Urothelium cell line (cell line): ENCODE measurements at regions not wholly inside any gene's neighbourhood (a gene's known extent, or its start where the extent isn't known, plus 50 kb on each side); places are given as distances from the start of the nearest gene placed in this dataset.

Experiments used
- DNase-seq: peaks from one replicate; pipeline ENCODE4 v3.0.0; 2011; ENCODE audit warnings: low spot score, mixed read lengths
- FAIRE-seq: peaks from 2 replicates; lab custom pipeline; 2011; peaks lifted over from hg19 to GRCh38; lab: Jason Lieb, UNC

GRCh38 chr11:127628458-127628785 is 627.9 kb upstream of the KIRREL3 start:
- FAIRE-seq (no peak), DNase-seq (no peak)

- DNase-seq (no peak), FAIRE-seq (no peak)
These were observed 627.3 kb upstream of the KIRREL3 start for GRCh38 chr11:127627629-127628457.

DNA sequence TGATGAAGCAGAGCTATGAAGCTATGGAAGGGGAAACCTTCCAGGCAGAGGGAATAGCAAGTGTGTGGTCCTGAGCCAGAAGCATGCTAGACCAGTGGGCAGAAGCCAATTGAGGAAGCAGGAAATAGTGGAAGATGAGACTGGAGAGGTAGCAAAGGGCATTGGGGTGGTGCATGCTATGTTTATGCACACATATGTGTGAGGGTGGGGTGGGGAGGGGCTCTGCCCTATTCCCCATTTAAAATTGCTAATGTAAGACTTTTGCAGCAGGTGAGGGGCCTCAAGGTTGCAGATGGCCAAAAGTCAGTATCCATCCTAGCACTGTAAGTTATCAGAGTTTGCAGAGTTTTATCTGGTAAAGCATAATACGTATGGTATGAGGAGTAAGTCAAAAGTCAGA is 626.6 kb upstream of the KIRREL3 start:
- DNase-seq (no peak), FAIRE-seq (no peak)

DNA sequence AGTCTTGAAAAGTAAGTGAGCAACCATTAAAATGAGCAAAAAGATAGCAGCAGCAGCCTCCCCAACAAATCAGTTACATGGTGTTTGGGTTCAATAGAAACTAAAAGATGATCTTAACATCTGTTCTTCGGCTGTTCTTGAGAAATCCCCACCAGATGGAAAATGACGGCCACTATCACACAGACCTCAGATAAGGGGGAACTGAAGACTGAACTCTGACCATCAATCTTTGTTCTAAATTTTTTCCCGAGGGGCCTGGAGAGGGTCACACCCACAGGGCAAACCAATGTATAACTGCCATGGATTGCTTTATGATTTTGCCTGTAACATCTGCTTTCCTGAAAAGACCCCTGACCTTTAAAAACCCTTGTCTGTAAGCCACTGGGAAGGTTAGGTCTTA is 624.8 kb upstream of the KIRREL3 start:
- DNase-seq: no peak
- no peak for FAIRE-seq

DNA sequence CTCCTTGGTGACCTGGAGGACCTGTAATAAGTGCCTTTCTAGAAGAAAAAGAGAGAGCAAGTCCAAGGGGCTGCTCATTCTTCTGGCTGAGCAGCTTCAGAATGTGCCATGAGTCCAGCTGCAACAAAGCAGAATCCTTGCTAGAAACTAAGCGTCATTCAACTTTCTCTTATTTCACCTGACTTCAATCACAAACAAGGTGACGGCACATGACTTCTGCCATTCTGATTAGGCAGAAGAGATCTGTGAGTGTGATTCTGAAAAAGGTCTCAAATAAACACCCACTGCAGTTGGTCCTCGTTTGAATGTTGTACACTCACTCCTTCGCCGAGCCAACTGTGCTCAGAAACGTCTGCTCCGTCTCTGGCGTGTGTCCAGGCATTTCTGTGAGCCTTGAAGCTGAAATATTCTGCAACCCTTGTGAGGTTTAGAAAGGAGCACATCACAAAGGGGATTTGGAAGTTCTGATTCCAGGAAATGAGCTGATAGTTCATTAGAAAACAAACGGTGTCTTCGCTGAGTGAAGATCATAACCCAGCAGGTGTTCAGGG is 623.8 kb upstream of the KIRREL3 start:
- DNase-seq: no peak
- no peak for FAIRE-seq

DNA sequence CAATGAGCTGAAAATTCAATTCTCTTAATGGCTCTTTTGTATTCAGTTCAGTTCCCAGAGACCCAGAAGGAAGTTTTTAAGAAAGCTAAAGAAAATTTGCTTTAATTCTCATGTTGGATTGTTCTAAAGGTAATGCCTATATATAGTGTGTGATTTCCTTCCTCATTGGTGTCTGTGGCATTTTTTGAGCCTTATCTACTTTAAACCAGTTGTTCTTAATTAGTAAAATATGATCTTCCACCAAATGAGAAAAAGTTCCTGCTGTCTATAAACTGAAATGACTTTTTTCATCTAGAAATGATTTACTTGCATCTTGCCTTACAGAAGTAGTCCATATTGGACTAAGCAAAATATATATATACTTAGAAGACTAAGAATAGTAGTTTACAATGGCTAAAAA is 622.1 kb upstream of the KIRREL3 start:
- DNase-seq (no peak), FAIRE-seq (no peak)

GRCh38 chr11:127620671-127621070 is 620.1 kb upstream of the KIRREL3 start:
- FAIRE-seq: no peak

DNA sequence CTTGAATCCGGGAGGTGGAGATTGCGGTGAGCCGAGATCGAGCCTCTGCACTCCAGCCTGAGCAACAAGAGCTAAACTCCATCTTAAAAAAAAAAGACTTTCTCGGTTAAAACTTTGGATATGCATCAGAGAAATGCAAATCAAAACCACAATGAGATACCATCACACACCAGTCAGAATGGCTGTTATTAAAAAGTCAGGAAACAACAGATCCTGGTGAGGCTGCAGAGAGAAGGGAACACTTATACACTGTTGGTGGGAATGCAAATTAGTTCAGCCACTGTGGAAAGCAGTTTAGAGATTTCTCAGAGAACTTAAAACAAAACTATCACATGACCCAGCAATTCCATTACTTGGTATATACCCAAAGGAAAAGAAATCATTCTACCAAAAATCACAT is 619.4 kb upstream of the KIRREL3 start:
- FAIRE-seq (no peak), DNase-seq (no peak)

More at GRCh38 chr11:127620671-127621070, 620.1 kb upstream of the KIRREL3 start:
- DNase-seq: no peak

DNA sequence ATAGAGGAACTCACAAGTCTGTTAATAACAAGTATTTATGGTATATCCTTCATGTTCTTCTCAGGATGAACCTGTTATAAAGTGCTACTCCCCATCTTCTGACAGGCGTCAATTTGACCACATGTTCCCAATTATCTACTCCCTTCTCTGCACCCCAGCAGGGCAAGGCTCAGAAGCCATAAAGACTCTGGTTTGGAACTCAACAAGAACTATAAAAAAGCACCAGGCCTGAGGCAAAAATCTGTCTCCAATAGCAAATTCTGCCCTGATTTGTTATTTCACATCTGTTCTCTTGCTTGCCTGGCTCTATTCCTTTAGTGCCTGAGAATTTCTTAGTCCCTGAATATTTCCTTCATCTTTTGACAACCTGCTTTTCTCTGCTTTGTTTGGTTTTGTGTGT is 618.2 kb upstream of the KIRREL3 start:
- FAIRE-seq (no peak), DNase-seq (no peak)

DNA sequence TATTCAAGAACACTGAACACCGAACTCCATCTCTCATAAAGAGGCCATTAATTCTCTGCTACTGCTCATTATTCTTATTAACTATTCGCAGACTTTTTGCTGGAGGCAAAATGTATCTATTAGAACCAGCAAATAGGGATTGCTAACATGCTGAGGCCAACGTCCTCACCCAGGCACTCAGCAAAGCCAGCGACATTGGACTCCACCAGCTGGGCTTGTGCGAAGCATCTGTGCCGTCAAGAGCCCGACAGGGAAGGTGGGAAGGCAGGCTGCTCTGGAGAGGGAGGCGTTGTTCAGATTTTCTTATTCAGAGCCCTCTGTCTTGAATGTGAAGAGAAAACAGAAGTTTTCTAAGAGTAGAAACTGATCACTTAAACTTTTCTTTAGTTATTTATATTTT is 615.6 kb upstream of the KIRREL3 start:
- FAIRE-seq (no peak), DNase-seq (no peak)

GRCh38 chr11:127612607-127613006 is 612.0 kb upstream of the KIRREL3 start:
- no peak for DNase-seq
- FAIRE-seq: no peak

DNA sequence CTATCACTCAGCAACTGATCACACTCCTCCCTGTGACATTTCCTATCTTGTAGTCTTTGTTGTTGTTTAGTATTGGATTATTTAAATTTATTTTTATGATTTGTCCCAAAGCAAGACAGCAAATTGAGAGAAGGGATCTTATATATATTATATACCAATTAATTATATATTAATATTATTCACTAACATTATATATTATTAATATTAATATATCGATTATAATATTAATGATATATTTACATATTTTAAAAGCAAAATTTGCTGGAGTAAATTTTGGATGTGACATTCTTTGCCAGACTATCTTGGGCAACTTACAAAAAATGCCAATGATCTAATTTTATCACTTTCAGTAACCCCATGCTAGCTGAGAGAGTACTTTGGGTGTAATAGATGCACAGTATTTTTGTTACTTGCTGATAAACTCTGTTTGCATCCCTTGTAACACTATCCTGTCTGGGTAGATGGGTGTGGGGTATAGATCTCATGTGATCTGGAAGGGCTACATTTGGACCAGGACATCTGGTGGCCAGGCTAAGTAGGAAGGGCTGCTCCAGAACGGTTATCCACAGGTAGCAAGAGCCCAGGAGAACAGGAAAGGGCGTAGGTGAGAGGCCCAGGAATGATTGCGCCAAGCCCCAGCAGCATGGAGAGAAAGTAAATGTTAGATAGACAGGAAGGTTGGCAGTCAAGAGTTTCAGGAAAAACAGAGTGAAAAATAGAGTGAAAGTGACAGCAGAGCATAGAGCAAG is 608.6 kb upstream of the KIRREL3 start:
- DNase-seq (no peak), FAIRE-seq (no peak)

DNA sequence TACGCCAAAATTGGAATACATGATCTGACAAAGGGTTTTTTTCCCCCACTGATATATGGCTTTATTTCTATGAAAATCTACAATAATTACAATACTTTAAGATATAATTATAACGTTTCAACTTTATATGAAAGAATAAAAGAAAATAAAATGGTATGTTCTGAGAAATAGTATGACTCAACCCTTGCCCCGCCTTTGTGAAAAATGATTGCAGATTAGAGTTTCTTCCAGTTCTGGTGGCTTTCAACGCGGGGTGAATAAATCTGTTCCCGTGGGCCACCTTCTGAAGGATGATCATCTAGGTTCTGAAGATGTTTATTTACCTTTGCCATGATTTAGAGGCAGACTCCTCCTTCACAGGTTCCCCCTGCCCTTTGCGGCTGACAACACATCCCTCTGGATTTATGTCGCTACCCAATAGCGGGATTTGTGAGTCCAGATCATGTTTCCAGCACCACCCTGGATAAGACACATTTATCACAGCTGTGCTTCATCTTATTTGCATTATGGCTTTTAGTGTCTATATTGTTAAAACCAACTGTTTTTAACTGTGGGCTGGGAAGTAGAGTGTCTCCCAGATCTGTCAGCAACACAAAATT is 607.0 kb upstream of the KIRREL3 start:
- FAIRE-seq (no peak), DNase-seq (no peak)

GRCh38 chr11:127601578-127601977 is 601.0 kb upstream of the KIRREL3 start:
- DNase-seq (no peak), FAIRE-seq (no peak)

GRCh38 chr11:127600674-127601073 is 600.1 kb upstream of the KIRREL3 start:
- FAIRE-seq: no peak
- no peak for DNase-seq

DNA sequence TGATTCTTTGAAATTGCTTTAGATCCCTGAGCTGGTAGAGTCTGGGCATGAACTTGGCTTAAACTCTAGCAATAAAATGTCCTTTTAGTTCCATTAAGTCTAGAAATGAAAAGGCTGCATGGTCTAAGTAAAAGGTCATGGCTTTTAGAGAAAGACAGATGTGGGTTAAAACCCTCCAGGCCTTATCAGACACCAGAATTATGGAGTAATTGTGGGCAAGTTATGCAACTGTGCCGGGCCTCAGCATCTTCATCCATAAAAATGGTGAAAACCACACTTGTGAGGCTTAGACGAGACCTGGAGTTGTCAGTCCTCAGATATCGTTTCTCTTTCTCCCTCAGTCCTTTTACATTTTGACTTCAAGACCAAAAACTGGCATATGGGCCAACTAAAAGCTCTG is 597.9 kb upstream of the KIRREL3 start:
- DNase-seq: no peak
- FAIRE-seq: no peak

GRCh38 chr11:127596433-127596832 is 595.9 kb upstream of the KIRREL3 start:
- FAIRE-seq: no peak

DNA sequence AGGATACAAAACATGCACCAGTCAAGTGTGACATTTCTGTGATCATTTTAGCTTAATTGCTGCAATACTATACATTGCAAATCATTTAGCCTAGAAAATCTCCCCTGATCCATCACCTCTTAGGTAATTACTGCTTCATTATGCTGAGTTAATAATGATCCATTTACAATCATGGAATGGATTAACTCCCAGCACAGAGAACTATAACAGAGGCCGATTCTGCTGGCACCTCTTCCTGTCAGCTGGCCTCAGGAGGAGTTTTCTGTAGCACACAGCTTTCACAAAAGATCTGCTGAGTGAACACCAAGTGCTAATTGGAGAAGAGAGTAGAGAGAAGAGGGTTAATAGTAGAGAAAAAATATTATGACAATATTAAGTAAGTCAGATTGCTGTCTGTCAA is 591.8 kb upstream of the KIRREL3 start:
- no peak for FAIRE-seq
- DNase-seq: no peak

More at GRCh38 chr11:127596433-127596832, 595.9 kb upstream of the KIRREL3 start:
- DNase-seq: no peak

- FAIRE-seq: no peak
- no peak for DNase-seq
These were observed 589.7 kb upstream of the KIRREL3 start for GRCh38 chr11:127590314-127590713.

DNA sequence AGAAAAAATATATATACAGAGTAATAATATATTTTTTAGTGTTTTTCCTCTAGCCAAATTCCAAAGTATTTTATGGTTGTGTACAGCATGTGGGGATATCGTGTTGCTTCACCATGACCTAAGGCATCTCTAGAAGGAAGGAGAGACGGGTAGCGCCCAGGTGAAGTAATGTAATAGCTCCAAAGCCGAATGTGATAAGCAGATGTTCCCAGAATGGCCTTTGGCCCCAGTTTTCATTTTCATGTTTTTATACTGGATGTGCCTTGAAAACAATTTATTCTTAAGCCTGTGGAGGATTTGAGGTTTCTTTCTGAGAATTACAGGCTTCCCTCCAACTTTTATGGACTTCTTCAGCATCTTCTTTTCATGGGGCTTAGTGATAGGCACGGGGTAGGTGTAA is 587.9 kb upstream of the KIRREL3 start:
- FAIRE-seq: no peak
- DNase-seq: no peak

GRCh38 chr11:127587511-127587910 is 586.9 kb upstream of the KIRREL3 start:
- FAIRE-seq (no peak), DNase-seq (no peak)

- FAIRE-seq: no peak
- DNase-seq: no peak
These were observed 575.6 kb upstream of the KIRREL3 start for GRCh38 chr11:127576210-127576609.
